ENCODE measurements at regions not wholly inside any gene's neighbourhood (a gene's known extent, or its start where the extent isn't known, plus 50 kb on each side); places are given as distances from the start of the nearest gene placed in this dataset.

GRCh38 chr20:30598460-30599230 is 658.8 kb upstream of the DEFB115 start:
- BruUV-seq (replicated peaks): no TSS peak
- Histone ChIP-seq H3K23ac (ENCODE audit: low read depth, low read length) (no peak overlapping the region), H2BK5ac (ENCODE audit: low read depth, low read length, poor library complexity, severe bottlenecking) (no peak overlapping the region), H3K56ac (ENCODE audit: extremely low read depth, insufficient read depth, low read length) (no peak overlapping the region), H3K79me1 (ENCODE audit: low read depth in 1 of 2, low read length in 2 of 2) (no peaks in the 10 kb centered on the region), H3K4me2 (ENCODE audit: low read depth, low read length) (no peak overlapping the region), H2BK20ac (ENCODE audit: low read depth, low read length) (no peak overlapping the region), H3K27ac (ENCODE audit: insufficient read depth, low read length) (no peak overlapping the region), H2BK15ac (ENCODE audit: low read depth, low read length) (no peak overlapping the region), H3K4me3 (ENCODE audit: insufficient read depth, low read depth, low read length) (no peak overlapping the region), H4K91ac (ENCODE audit: insufficient read depth, low read depth, low read length) (no peak overlapping the region), H2AK5ac (ENCODE audit: low read depth, low read length) (no peak overlapping the region), H3K18ac (ENCODE audit: low read depth, low read length) (no peak overlapping the region), H3K9me1 (ENCODE audit: insufficient read depth, low read length) (no peaks in the 10 kb centered on the region), H4K20me1 (ENCODE audit: insufficient read depth, low read length) (no peaks in the 10 kb centered on the region), H3K14ac (replicated peaks; ENCODE audit: low read depth, low read length) (no peak overlapping the region), H3K36me3 (ENCODE audit: control insufficient read depth, insufficient read depth, low read length) (no peaks in the 10 kb centered on the region), H2BK120ac (ENCODE audit: low read depth, low read length) (no peak overlapping the region), H3K4ac (ENCODE audit: low read depth, low read length) (no peak overlapping the region), H4K8ac (ENCODE audit: low read depth in 2 of 2, low read length in 2 of 2) (no peak overlapping the region), H3K9me3 (ENCODE audit: control insufficient read depth, insufficient read depth, low read length) (peaks cover 29% of the 10 kb centered on the region), H3K4me1 (ENCODE audit: control insufficient read depth, insufficient read depth, low read length) (no peaks in the 10 kb centered on the region), H2AK9ac (replicated peaks; ENCODE audit: low read depth, low read length, poor library complexity) (no peak overlapping the region), H3K9ac (ENCODE audit: low read depth, low read length) (no peak overlapping the region), H3K27me3 (ENCODE audit: control insufficient read depth, insufficient read depth, low read length) (no peaks in the 10 kb centered on the region), H4K5ac (ENCODE audit: low read depth, low read length) (no peak overlapping the region), H2AFZ (replicated peaks; ENCODE audit: low read length, poor library complexity) (no peak overlapping the region)
- dilution Hi-C loops (cut with HindIII; ENCODE audit: low sequenced_read_pairs, unreplicated experiment) (no loop called here), intact Hi-C loops (cut with micrococcal nuclease) (no loop called here), in situ Hi-C loops (cut with MboI; ENCODE audit: low sequenced_read_pairs) (no loop called here)
- no CpG with 5 or more reads among the region's 5 CpGs for WGBS, 2 experiments (ENCODE audit: extremely low coverage in 2 of 2, insufficient read length in 1 of 2)
- POLR2A ChIA-PET (ENCODE audit: unreplicated experiment): no interaction called here
- ATAC-seq (ENCODE audit: low read depth): no peak
- CTCF ChIA-PET: no interaction called here
- no peak for DNase-seq
- no peak for TF ChIP-seq BHLHE40 (IDR thresholded peaks at IDR 0.05; ENCODE audit: low read depth, low read length)
- TF ChIP-seq, protein P1, sequence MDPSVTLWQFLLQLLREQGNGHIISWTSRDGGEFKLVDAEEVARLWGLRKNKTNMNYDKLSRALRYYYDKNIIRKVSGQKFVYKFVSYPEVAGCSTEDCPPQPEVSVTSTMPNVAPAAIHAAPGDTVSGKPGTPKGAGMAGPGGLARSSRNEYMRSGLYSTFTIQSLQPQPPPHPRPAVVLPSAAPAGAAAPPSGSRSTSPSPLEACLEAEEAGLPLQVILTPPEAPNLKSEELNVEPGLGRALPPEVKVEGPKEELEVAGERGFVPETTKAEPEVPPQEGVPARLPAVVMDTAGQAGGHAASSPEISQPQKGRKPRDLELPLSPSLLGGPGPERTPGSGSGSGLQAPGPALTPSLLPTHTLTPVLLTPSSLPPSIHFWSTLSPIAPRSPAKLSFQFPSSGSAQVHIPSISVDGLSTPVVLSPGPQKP (IDR thresholded peaks at IDR 0.05; ENCODE audit: borderline replicate concordance, low read depth, low read length): no peak
- no peak for TF ChIP-seq NFE2L2 (IDR thresholded peaks at IDR 0.05; ENCODE audit: low read depth, low read length)
- TF ChIP-seq, protein P2, sequence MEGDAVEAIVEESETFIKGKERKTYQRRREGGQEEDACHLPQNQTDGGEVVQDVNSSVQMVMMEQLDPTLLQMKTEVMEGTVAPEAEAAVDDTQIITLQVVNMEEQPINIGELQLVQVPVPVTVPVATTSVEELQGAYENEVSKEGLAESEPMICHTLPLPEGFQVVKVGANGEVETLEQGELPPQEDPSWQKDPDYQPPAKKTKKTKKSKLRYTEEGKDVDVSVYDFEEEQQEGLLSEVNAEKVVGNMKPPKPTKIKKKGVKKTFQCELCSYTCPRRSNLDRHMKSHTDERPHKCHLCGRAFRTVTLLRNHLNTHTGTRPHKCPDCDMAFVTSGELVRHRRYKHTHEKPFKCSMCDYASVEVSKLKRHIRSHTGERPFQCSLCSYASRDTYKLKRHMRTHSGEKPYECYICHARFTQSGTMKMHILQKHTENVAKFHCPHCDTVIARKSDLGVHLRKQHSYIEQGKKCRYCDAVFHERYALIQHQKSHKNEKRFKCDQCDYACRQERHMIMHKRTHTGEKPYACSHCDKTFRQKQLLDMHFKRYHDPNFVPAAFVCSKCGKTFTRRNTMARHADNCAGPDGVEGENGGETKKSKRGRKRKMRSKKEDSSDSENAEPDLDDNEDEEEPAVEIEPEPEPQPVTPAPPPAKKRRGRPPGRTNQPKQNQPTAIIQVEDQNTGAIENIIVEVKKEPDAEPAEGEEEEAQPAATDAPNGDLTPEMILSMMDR (conservative IDR thresholded peaks at IDR 0.05; ENCODE audit: low read depth, low read length): no peak
- no peak for TF ChIP-seq FOS (IDR thresholded peaks at IDR 0.05; ENCODE audit: low read depth, low read length)
- no peak for TF ChIP-seq RCOR1 (IDR thresholded peaks at IDR 0.05; ENCODE audit: insufficient replicate concordance, low read length)
- TF ChIP-seq SMC3 (IDR thresholded peaks at IDR 0.05; ENCODE audit: low read depth, low read length): no peak
- TF ChIP-seq RAD21 (IDR thresholded peaks at IDR 0.05; ENCODE audit: low read length): no peak
- TF ChIP-seq CHD1 (IDR thresholded peaks at IDR 0.05; ENCODE audit: low read depth, low read length): no peak
- no peak for TF ChIP-seq CEBPB (IDR thresholded peaks at IDR 0.05; ENCODE audit: low read depth, low read length)
- TF ChIP-seq MAFK (IDR thresholded peaks at IDR 0.05; ENCODE audit: low read depth, low read length): no peak
- TF ChIP-seq MAZ (IDR thresholded peaks at IDR 0.05; ENCODE audit: borderline replicate concordance, low read depth, low read length): no peak
- TF ChIP-seq RFX5 (IDR thresholded peaks at IDR 0.05; ENCODE audit: low read depth, low read length): no peak
- TF ChIP-seq USF2 (IDR thresholded peaks at IDR 0.05; ENCODE audit: low read depth, low read length): no peak
